ENCODE measurements at regions not wholly inside any gene's neighbourhood (a gene's known extent, or its start where the extent isn't known, plus 50 kb on each side); places are given as distances from the start of the nearest gene placed in this dataset.

DNA sequence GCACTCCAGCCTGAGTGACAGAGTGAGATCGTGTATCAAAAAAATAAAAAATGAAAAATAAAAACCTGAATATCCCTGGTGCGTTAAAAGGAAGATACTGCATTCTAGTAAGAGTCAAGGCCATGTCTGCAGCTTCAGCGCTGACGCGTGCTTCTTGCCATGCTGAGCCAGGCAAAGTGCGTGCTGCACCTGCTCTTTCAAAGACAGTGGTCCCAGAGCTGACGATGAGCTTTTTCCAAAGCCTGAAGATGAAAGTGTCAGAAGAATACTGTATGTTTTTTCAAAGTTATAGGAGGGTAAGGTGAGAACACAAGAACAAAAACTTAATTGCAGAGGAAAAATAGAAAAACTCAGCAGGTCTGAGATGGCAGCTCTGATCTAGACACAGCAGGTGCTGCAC is 115.1 kb downstream of the RNASET2 start:
- no peak for DNase-seq

DNA sequence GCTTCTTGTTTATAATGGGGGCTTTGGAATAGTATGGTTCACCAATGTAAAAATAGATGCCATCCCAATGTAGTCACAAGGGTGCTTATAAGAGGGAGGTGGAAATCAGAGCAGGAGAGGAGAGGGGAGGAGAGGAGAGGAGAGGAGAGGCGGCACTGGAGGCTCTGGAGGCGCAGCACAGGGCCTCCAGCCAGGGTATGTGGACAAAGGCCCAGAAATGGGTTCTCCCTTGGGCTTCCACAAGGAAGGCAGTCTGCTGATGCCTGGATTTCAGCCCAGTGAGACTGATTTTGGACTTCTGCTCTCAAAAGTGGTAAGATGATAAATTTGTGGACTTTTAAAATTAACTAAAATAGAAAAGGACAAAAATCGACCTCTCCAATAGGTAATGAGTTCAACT is 116.8 kb downstream of the RNASET2 start:
- no peak for DNase-seq

DNA sequence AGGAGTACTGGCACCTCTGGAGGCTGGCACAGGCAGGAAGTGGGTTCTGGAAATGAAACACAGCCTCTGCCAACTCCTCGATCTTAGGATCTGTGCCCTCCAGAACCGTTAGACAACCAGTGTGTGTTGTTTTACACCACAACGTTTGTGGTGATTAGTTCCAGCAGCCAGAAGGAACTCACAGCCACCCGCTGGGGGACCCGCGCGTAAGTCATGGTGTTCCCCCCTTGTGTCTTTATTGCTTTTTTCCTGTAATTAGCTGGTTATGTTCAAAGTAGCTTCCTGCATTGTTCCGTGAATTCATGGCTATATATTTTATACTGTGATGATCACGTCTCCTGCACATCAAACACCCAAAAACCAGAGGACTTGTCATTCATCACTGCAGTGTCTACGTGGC is 117.4 kb downstream of the RNASET2 start:
- DNase-seq = no peak

DNA sequence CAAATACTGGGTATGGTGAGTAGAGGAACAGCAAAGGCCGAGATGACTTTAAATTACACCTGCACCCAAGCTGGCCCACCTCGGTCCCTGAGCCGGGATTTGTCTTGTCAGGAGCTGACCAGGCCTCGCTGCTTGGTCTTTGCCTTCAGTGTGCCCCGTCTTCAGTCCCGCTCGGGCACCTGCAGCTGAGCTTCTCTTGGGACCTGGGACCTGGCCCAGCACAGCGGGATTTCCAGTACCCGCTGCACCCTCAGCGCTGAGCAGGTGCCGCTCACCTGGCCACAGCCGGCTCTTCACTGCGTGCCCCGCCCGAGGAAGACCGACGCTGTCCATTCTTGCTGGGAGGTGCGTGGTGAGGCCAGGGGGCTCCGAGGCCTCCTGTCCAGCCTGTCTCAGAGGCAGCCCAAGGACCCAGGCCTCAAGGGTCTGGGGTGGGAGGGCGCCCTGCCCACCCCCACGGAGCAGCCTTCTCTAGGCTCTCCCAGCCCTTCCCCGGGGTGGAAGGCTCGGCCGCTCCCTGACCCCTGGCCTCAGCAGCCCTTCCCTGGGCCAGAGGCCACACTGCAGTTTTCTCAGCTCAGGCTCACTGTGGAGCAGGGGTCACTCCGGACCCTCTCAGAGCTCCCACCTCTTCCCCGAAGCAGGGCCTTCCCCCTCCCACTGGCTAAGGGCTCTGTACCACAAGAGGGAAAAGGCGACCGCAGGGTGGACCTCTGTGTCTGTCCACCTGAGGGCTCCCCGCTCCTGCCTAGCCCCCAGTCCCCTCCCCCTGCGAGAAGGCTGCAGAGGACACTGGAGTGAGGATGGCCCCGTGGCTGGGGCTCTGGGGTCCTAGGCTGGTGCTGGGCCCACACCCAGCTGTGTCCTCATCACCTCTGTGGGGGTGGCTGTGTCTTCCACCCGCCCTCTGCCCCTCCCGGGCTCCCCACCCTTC is 119.3 kb downstream of the RNASET2 start:
- DNase-seq = no peak

DNA sequence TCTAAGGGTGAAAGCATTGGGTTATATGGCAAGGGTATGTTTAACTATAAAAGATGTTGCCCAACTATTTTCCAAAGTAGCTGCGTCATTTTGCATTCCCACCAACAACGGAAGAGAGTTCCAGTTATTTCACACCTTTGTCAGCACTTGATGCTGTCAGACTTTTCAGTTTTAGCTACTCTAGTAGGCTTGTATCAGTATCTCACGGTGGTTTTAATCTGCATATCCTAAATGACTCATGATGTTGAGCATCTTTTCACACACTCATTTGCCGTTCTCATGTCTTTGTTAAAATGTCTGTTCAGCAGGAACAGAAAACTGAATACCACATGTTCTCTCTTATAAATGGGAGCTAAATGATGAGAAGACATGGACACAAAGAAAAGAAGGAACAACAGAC is 122.3 kb downstream of the RNASET2 start:
- no peak for DNase-seq

DNA sequence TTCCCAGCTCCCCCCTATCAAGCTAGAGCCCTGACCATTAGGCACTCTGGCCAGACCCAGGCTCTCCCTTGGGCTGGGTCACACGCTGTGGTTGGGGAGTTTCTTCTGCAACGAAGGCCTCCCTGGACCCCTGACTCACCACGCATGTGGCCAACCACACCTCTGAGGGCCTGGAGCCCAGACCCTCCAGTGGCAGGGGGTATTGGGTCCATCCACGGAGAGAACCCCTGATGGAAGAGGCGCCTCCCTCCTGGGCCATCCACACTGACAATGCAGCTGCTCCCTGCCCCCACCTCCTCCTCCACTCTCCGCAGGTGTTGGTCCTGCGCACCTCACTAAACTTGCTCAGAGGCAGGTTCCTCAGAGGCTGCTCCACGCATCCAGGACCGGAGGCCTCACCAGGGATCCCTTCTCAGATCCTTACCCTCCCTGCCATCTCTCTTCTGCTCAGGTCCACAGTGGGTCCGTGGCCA is 125.4 kb downstream of the RNASET2 start:
- no peak for DNase-seq

DNA sequence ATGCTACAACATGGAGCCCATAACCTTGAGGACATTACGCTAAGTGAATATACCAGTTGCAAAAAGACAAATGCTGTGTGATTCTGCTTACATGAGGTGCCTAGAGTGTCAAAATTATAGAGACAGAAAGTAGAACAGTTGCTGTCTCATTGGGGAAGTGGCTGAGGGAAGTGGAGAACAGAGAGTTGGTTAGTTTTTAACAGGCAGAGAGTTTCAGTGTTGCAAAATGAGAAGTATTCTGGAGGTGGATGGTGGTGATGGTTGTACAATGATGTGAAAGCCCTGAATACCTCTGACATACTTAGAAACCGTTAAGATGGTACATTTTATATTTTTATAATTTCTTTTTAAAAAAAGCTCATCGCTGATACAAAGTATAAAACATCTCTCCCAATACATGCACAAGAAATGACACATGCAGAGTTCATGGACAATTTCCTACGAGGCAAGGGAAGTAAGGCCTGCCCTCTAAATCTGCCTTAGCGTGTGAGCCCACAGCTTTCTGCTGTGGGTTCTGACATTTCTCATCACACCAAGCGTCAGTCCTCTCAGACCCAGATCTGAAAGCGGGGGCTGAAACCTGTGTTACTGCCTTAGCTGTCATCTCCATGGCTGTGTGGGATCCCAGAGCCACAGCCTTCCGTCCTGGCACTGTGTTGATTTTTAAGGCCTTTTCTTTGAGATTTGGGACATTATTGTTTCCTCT is 126.0 kb downstream of the RNASET2 start:
- DNase-seq = no peak

DNA sequence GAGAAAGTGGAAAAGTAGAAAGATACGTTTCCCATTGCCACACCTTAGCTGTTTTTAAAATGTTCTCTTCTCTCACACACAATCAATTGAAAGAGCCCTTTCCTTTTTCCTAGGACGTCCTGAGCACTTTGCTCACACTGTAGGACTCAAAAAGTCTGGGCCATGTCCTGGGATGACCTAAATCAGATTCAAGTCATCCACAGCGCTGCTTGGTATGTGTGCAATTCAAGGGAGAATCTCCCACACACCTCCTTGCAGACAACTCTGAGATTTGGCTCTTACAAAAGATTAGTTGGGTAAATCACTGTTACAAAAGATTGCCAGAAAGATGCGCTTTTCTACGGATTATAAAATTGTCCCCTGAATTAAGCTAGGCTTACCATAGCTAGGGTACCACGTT is 130.1 kb downstream of the RNASET2 start:
- DNase-seq = no peak

DNA sequence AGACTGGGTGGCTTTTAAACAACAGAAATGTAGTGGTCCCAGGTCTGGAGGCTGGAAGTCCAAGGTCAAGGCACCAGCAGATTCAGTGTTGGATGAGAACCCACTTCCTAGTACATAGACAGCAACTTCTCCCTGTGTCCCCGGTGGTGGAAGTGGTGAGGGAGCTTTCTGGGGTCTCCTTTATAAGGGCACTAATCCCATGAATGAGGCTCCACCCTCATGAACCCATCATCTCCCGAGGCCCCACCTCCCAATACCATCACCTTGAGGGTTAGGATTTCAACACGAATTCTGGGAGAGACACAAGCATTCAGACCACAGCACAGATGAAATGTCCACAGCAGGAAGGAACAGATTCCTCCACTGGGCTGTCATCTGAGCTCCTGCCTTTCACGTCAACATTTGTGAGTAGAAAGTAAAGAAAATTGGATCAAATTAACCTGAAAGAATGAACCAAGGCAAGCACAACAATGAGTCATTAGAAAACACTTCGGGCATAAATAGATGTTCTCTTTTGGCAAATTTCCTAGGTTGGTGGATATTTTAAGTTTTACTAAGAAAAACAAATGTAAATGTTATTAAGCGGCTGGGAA is 130.7 kb downstream of the RNASET2 start:
- DNase-seq = peak; percentile 19

DNA sequence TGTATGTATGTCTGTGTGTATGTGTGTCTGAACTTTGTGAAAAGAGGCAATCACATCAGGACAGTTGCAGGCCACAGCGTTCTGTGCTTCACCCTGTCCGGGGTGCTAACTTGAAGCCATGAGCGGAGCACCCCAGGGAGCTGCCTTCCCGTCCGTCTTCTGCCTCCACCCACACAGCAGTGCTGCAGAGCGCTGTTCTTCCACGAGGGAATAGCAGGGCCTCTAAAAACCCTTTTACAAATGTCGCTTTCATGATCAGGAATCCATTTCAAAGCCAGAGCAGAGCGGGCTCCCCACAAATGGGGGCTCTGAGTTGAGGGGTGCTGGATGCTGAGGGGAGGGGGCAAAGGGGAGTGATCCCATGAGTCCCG is 131.5 kb downstream of the RNASET2 start:
- no peak for DNase-seq

DNA sequence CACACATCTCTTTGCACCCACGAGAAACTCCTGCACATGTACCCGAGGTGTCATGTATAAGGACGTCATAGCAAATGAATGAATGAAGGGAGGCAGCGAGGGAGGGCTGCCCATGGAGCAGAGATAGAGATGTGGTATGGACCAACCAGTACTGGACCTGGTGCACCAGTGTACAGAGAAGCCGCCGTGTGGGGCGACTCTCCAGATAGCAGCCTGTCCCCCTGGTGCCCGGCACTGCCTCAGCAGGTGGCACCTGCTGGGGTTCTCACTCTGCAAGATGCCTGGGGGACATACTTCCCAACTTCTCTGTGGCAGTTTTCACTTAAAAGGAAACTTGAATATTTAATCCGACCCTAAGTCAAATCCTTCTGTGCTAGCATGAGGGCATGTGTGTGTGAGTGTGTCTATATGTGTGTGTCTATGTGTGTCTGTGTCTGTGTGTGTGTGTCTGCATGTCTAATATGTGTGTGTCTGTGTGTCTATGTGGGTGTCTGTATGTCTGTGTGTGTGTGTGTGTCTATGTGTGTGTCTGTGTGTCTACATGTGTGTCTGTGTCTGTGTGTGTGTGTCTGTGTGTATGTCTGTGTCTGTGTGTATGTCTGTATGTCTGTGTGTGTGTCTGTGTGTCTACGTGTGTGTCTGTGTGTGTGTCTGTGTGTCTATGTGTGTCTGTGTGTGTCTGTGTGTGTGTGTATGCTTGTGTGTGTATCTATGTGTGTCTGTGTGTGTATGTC is 132.0 kb downstream of the RNASET2 start:
- DNase-seq = no peak

DNA sequence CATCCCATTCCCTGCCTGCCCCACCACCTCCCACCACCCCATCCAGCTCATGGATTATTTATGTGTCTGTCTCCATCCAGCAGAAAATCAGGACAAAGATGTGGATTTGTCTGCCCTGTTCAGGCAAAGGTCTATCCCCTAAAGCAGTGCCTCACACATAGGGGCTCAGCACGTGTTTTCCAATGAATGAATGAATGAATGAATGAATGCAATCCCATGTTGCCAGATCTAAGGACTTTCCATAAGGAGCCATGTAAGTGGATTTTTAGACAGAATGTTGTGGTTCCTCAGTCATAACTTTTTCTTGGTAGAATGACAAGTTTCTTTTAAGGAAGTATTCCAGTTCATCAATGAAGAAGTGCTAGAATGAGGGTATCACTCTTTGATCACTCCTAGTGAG is 133.7 kb downstream of the RNASET2 start:
- no peak for DNase-seq

DNA sequence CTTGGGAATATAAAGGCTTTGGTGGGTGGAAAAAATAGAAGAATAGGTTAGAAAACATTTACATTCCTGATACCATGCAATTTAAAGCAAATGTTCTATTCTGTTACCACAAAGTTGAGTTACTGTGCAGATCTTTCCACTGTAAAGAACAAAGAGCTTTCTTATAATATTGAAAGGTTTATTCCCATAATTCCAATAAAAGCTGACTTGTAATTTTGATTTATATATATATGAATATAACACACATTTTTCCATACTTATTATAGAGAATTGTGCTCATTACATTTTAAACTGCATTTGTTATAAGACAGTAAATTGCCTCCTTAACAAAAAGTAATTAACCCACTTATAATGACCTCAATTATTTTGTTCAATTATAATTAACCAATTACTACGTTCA is 135.9 kb downstream of the RNASET2 start:
- DNase-seq = no peak

DNA sequence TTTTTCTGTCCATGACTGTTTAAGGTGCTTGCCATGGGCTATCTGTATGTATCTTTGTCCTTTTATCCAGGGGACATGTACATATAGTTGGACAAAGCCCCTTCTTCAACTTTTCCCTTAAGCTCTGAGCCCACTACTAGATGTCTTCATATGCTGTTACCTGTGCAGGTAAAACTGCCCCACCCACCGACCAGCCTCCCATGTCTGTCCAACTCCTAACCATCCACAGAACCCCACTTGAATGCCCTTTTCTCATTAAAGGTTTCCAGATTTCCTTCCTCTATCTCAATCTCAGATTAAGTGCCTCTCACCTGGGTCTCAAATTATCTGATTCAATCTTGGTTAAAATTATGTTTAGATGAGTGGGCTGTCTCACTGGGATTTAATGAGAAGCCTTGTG is 136.3 kb downstream of the RNASET2 start:
- no peak for DNase-seq

DNA sequence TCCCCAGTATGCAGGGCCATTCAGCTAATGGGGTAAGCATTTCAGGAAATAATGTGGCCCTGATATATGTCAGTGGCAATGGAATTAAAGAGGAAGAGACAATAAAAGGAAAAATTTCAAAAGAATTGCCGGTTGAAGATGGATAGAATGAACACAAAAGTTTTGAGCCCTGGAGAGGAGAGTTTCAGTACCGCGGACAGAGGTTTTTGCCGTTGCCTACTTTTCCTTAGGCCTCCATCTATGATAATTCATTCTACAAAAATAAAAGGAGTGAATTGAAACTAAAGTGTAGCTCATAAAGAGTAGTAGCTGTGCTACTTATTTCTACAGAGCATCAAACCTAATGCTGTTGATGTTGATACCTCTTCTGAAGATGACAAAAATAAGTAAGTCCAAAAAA is 140.7 kb downstream of the RNASET2 start:
- no peak for DNase-seq

DNA sequence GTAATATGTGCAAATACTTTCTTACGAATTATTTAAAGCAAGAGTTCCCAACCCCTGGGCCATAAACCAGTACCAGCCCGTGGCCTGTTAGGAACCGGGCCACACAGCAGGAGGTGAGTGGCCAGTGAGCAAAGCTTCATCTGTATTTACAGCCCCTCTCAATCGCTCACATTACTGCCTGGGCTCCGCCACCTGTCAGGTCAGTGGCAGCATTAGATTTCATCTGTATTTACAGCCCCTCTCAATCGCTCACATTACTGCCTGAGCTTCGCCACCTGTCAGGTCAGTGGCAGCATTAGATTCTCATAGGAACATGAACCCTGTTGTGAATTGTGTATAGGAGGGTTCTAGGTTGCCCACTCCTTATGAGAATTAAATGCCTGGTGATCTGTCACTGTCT is 142.0 kb downstream of the RNASET2 start:
- no peak for DNase-seq

DNA sequence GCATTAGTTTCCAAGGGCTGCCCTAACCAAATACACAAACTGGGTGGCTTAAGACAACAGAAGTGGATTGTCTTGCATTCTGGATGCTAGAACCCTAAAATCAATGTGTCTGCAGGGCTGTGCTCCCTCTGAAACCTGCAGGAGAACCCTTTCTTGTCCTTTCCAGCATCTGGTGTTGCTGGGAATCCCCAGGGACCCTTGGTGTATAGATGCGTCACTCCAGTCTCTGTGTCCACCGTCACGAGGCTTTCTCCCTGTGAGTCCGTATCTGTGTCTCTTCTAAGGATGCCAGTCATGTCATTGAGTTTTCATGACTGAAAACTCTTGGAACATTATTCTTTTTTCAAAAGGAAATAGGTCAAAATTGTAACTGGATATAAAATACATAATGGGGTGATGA is 142.9 kb downstream of the RNASET2 start:
- no peak for DNase-seq

DNA sequence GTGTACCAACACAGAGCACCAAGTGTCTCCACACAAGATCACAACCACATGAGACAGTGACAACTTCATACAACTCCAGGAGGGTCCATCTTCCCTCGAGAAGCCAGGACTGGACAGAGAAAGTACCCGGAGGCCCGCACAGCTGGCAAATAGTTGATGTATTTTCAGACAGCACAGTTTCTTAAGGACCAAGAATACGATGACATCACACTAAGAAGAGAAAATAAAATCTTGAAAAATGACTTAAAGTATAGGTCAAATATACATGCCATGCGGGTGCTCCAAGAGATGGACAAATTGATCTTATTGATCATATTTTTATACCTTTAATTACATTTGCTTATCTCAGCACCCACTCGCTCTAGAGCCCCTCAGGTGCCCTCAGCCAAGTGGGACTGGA is 145.5 kb downstream of the RNASET2 start:
- no peak for DNase-seq

DNA sequence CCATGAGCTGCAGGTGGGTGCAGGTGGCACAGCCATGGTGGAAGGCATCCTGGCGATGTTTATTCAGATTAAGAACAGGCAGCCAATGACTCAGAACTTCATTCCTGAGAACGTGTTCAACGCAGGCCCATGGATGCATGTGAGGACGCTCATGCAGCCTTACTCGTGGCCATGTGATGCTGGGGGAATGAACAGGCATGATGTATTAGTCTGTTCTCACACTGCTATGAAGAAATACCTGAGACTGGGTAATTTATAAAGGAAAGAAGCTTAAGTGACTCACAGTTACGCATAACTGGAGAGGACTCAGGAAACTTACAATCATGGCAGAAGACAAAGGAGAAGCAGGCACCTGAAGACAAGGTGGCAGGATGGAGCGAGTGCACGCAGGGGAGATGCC is 146.6 kb downstream of the RNASET2 start:
- no peak for DNase-seq

DNA sequence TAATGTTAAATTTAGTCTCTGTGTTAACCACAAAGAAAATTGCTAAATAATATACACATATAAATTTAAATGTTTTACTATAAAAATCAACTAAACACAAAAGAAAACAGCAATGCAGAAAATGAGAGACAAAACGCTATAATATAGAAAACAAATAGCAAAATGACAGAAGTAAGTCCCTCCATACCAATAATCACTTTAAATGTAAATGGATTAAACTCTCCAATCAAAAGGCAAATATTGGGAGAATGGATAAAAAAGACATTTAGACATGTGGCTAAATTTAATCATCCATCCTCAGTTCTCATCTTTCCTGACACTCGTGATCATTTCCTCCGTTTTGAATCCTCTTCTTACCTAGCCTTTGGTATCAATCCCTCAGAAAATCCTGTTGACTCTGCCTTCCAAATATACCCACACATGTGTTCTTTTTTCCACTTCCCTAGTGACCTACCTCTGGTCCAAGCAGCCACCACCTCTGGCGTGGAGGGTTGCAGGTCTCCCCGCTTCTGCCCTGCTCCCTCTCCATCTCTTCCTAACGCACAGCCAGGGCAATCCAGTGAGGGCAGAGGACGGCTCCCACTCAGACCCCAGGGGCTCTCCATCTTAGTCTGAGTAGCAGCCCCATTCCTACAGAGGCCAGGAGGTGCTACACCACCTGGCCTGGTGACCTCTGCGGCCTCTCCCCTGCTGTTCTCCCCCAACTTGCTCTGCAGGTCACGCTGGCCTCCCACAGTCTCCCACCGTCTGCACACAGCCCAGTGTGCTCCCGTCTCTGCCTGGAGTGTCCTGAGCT is 149.2 kb downstream of the RNASET2 start:
- DNase-seq = no peak

DNA sequence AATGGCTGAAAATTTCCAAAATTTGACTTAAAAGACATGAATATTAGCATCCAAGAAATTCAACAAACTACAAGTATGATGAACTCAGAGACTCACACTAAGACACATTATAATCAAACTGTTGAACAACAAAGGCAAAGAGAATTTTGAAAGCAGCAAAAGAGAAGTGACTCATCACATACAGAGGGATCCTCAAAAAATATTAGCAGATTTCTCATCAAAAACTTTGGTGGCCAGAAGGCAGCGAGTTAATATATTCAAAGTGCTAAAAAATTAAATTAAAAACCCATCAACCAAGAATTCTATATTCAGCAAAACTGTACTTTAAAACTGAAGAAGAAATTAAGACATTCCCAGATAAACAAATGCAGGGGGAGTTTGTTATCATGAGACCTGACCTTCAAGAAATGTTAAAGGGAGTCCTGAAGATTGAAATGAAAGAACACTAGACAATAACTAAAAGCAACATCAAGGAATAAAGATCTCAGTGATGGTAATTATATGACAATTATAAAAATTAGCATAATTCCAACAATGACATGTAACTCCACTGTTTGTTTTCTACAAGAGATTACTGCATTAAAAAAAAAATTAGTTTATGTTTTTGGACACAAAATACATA is 150.0 kb downstream of the RNASET2 start:
- DNase-seq = no peak

DNA sequence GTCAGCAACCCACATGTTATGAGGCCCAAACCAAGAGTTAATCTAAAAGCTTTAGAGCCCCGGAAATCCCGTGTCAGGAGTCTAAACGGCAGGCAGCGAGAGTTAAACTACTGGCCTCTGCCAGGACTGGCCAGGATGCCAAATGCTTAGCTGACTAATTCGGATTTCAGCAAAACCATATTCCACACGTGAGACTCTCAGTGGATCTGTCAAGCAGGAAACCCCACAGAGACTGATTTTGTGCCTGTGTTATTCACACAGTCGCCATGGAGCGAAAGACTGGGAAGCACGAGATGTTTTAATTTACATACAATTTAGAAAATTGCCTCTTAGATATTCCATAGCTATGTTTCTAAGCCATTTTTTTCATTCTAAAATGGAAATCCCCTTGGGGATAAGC is 152.9 kb downstream of the RNASET2 start:
- no peak for DNase-seq
